GM18868 (cell line): ENCODE measurements at regions not wholly inside any gene's neighbourhood (a gene's known extent, or its start where the extent isn't known, plus 50 kb on each side); places are given as distances from the start of the nearest gene placed in this dataset.
"Not testable (repeated sequence)": the region's sequence is repeated elsewhere in the genome, so short reads cannot be mapped to it uniquely, and the experiment has no call there.

Experiments
- ATAC-seq: cut with Tn5 transposase; IDR thresholded peaks from one replicate; pipeline ENCODE4 v1.9.1; 2021; ENCODE audit warnings: mild to moderate bottlenecking, moderate library complexity; ENCODE audit not compliant: unreplicated experiment

GRCh38 chr4:85153221-85153620 lies 186.7 kb upstream of the WDFY3 start:
- no peak for ATAC-seq

- no peak for ATAC-seq
These were observed 188.1 kb upstream of the WDFY3 start for GRCh38 chr4:85154591-85154990.

GRCh38 chr4:85165808-85166207 lies 199.3 kb upstream of the WDFY3 start:
- no peak for ATAC-seq

GRCh38 chr4:85166318-85166717 lies 199.8 kb upstream of the WDFY3 start:
- no peak for ATAC-seq

- ATAC-seq, result no peak
These were observed 201.8 kb upstream of the WDFY3 start for GRCh38 chr4:85168234-85168834.

- no peak for ATAC-seq
These were observed 203.8 kb upstream of the WDFY3 start for GRCh38 chr4:85170241-85170640.

- ATAC-seq, result no peak
These were observed 208.7 kb upstream of the WDFY3 start for GRCh38 chr4:85175190-85175589.

- no peak for ATAC-seq
These were observed 210.6 kb upstream of the WDFY3 start for GRCh38 chr4:85177092-85177491.

GRCh38 chr4:85177679-85178078 lies 211.2 kb upstream of the WDFY3 start:
- no peak for ATAC-seq

GRCh38 chr4:85180533-85180932 lies 214.0 kb upstream of the WDFY3 start:
- ATAC-seq, result no peak

GRCh38 chr4:85187106-85187505 lies 220.6 kb upstream of the WDFY3 start:
- ATAC-seq, result no peak

- not testable (repeated sequence) for ATAC-seq
These were observed 229.5 kb upstream of the WDFY3 start for GRCh38 chr4:85196015-85196414.

GRCh38 chr4:85200106-85200505 lies 233.6 kb upstream of the WDFY3 start:
- no peak for ATAC-seq

GRCh38 chr4:85209161-85209560 lies 242.7 kb upstream of the WDFY3 start:
- ATAC-seq, result no peak

GRCh38 chr4:85210353-85210752 lies 243.9 kb upstream of the WDFY3 start:
- no peak for ATAC-seq

GRCh38 chr4:85216571-85216970 lies 250.1 kb upstream of the WDFY3 start:
- ATAC-seq, result not testable (repeated sequence)

GRCh38 chr4:85218756-85219155 lies 252.3 kb upstream of the WDFY3 start:
- ATAC-seq, result no peak

GRCh38 chr4:85221606-85222005 lies 253.3 kb upstream of the ARHGAP24 start:
- no peak for ATAC-seq

- ATAC-seq, result no peak
These were observed 252.4 kb upstream of the ARHGAP24 start for GRCh38 chr4:85222561-85222960.

- ATAC-seq, result no peak
These were observed 246.7 kb upstream of the ARHGAP24 start for GRCh38 chr4:85228264-85228663.

- no peak for ATAC-seq
These were observed 241.4 kb upstream of the ARHGAP24 start for GRCh38 chr4:85233516-85233915.

- no peak for ATAC-seq
These were observed 231.1 kb upstream of the ARHGAP24 start for GRCh38 chr4:85243857-85244256.

GRCh38 chr4:85244638-85245037 lies 230.3 kb upstream of the ARHGAP24 start:
- no peak for ATAC-seq
